ENCODE measurements at regions not wholly inside any gene's neighbourhood (a gene's known extent, or its start where the extent isn't known, plus 50 kb on each side); places are given as distances from the start of the nearest gene placed in this dataset.

- TF ChIP-seq POLR2AphosphoS5 (IDR thresholded peaks at IDR 0.05; ENCODE audit: low read depth, low read length): no peak
- TF ChIP-seq POLR2A (IDR thresholded peaks at IDR 0.05; ENCODE audit: low read depth, low read length): no peak
- no peak for TF ChIP-seq TAF1 (IDR thresholded peaks at IDR 0.05; ENCODE audit: borderline replicate concordance, low read depth, low read length)
Measured at GRCh38 chr5:24747327-24747726, 102.5 kb upstream of the CDH10 start.
